ENCODE measurements at regions not wholly inside any gene's neighbourhood (a gene's known extent, or its start where the extent isn't known, plus 50 kb on each side); places are given as distances from the start of the nearest gene placed in this dataset.

- Histone ChIP-seq H3K27me3 (replicated peaks in 1 of 7) (no peaks in the 10 kb centered on the region), H3K36me3 (no peaks in the 10 kb centered on the region), H3K4me1 (no peaks in the 10 kb centered on the region), H3K4me3 (no peak overlapping the region), H3K9me3 (no peaks in the 10 kb centered on the region), H3K27ac (no peak overlapping the region)
- WGBS, 5 donors = 48 to 82% (median 61%) methylated on average over 4 of the region's 4 CpGs
- TF ChIP-seq CTCF (IDR thresholded peaks at IDR 0.05 in 8 of 11, conservative IDR thresholded peaks at IDR 0.05 in 3 of 11) (no peak), POLR2AphosphoS5 (IDR thresholded peaks at IDR 0.05) (no peak)
- intact Hi-C loops (cut with DNase I; ENCODE audit: low total_unique reads) = no loop called here
- no peak for DNase-seq
Observed at GRCh38 chr6:8875986-8876385, 440.6 kb upstream of the SLC35B3 start.

GRCh38 chr6:8872589-8872988 is 437.2 kb upstream of the SLC35B3 start:
- 86 to 93% (median 88%) methylated on average over 3 of the region's 3 CpGs for WGBS, 5 donors

GRCh38 chr6:8865451-8865850 is 430.1 kb upstream of the SLC35B3 start:
- Histone ChIP-seq H3K27ac (no peak overlapping the region), H3K4me3 (no peak overlapping the region), H3K27me3 (replicated peaks in 1 of 7) (no peaks in the 10 kb centered on the region), H3K36me3 (no peaks in the 10 kb centered on the region), H3K9me3 (no peaks in the 10 kb centered on the region), H3K4me1 (no peaks in the 10 kb centered on the region)
- DNase-seq = no peak
- WGBS, 5 donors = 79 to 91% (median 86%) methylated on average over 3 of the region's 3 CpGs
- intact Hi-C loops (cut with DNase I; ENCODE audit: low total_unique reads) = no loop called here
- TF ChIP-seq POLR2AphosphoS5 (IDR thresholded peaks at IDR 0.05) = no peak
- no peak for TF ChIP-seq POLR2A (IDR thresholded peaks at IDR 0.05)
- TF ChIP-seq CTCF (IDR thresholded peaks at IDR 0.05 in 8 of 11, conservative IDR thresholded peaks at IDR 0.05 in 3 of 11) = no peak

More at GRCh38 chr6:8872589-8872988, 437.2 kb upstream of the SLC35B3 start:
- Histone ChIP-seq H3K27ac (no peak overlapping the region), H3K4me1 (no peaks in the 10 kb centered on the region), H3K4me3 (no peak overlapping the region), H3K36me3 (no peaks in the 10 kb centered on the region), H3K9me3 (no peaks in the 10 kb centered on the region), H3K27me3 (replicated peaks in 1 of 7) (no peaks in the 10 kb centered on the region)
- TF ChIP-seq POLR2A (IDR thresholded peaks at IDR 0.05) (no peak), CTCF (IDR thresholded peaks at IDR 0.05 in 8 of 11, conservative IDR thresholded peaks at IDR 0.05 in 3 of 11) (no peak), POLR2AphosphoS5 (IDR thresholded peaks at IDR 0.05) (no peak)
- intact Hi-C loops (cut with DNase I; ENCODE audit: low total_unique reads) = no loop called here
- DNase-seq = no peak

- DNase-seq = no peak
- H3K27ac ChIP-seq = no peak overlapping the region
- TF ChIP-seq POLR2AphosphoS5 (IDR thresholded peaks at IDR 0.05) (no peak), POLR2A (IDR thresholded peaks at IDR 0.05) (no peak), CTCF (IDR thresholded peaks at IDR 0.05 in 8 of 11, conservative IDR thresholded peaks at IDR 0.05 in 3 of 11) (no peak)
- intact Hi-C loops (cut with DNase I; ENCODE audit: low total_unique reads) = no loop called here
- H3K27me3 ChIP-seq (replicated peaks in 1 of 7) = no peaks in the 10 kb centered on the region
- H3K9me3 ChIP-seq = no peaks in the 10 kb centered on the region
- H3K4me3 ChIP-seq = no peak overlapping the region
- no peaks in the 10 kb centered on the region for H3K4me1 ChIP-seq
- no peaks in the 10 kb centered on the region for H3K36me3 ChIP-seq
Observed at GRCh38 chr6:8860671-8861070, 425.3 kb upstream of the SLC35B3 start.

Measured in spleen (tissue), 11 donors.